Activated CD8-positive, alpha-beta T cell treated with anti-CD3 and anti-CD28 coated beads for 36 hours (primary cell): ENCODE measurements at regions not wholly inside any gene's neighbourhood (a gene's known extent, or its start where the extent isn't known, plus 50 kb on each side); places are given as distances from the start of the nearest gene placed in this dataset.
"Not testable (repeated sequence)": the region's sequence is repeated elsewhere in the genome, so short reads cannot be mapped to it uniquely, and the experiment has no call there.

Experiments
- ATAC-seq: fragments of 200-7000 bp; cut with Tn5 transposase; one replicate; pipeline ENCODE4 v1.10.0; 2021; ENCODE audit warnings: mild to moderate bottlenecking, moderate library complexity
- CTCF ChIA-PET: fragments of 350-600 bp; sonication (Branson Sonifier 250); formaldehyde crosslinking; loops from one replicate; lab custom pipeline; 2021; ENCODE audit warnings: antibody characterized with exemption; lab: Charles Lee
- POLR2A ChIA-PET: fragments of 350-600 bp; sonication (Branson Sonifier 250); formaldehyde crosslinking; loops from one replicate; lab custom pipeline; 2021; ENCODE audit warnings: antibody characterized with exemption; lab: Charles Lee
- DNase-seq: peaks from one replicate; pipeline ENCODE4 v3.0.0-alpha.2; 2020
- H3K27ac Mint-ChIP-seq: one replicate; pipeline ENCODE4 v1.8.0; 2021; ENCODE audit warnings: mild to moderate bottlenecking, mixed read lengths
- H3K27me3 Mint-ChIP-seq: one replicate; pipeline ENCODE4 v1.8.0; 2021; ENCODE audit warnings: mixed read lengths
- H3K36me3 Mint-ChIP-seq: one replicate; pipeline ENCODE4 v1.8.0; 2021; ENCODE audit warnings: low read depth, mixed read lengths
- H3K4me1 Mint-ChIP-seq: one replicate; pipeline ENCODE4 v1.8.0; 2021; ENCODE audit warnings: low read depth, mixed read lengths
- H3K4me3 Mint-ChIP-seq: one replicate; pipeline ENCODE4 v1.8.0; 2021; ENCODE audit warnings: mild to moderate bottlenecking, moderate library complexity, mixed read lengths
- H3K9me3 Mint-ChIP-seq: one replicate; pipeline ENCODE4 v1.8.0; 2021; ENCODE audit warnings: mixed read lengths
- CTCF ChIP-seq: fragments of 200-600 bp; IDR thresholded peaks from one replicate; pipeline ENCODE4 v1.8.0; 2022; ENCODE audit warnings: antibody characterized with exemption, mild to moderate bottlenecking
- intact Hi-C: fragments of 100-400 bp; cut with micrococcal nuclease; formaldehyde crosslinking; loops from one replicate; pipeline ENCODE4 v1.10.0; 2022

GRCh38 chr5:50320131-50320749, 120.8 kb downstream of the EMB start:
- Mint-ChIP-seq H3K27me3 (no peaks in the 10 kb centered on the region), H3K4me3 (no peak overlapping the region), H3K9me3 (no peaks in the 10 kb centered on the region), H3K36me3 (no peaks in the 10 kb centered on the region), H3K27ac (no peak overlapping the region), H3K4me1 (no peaks in the 10 kb centered on the region)
- no peak for ATAC-seq
- DNase-seq: no peak
- no peak for TF ChIP-seq CTCF
- CTCF ChIA-PET: no interaction called here
- POLR2A ChIA-PET: no interaction called here
- intact Hi-C loops: no loop called here

GRCh38 chr5:50318220-50318619, 122.9 kb downstream of the EMB start:
- DNase-seq (no peak), ATAC-seq (no peak)
- H3K4me3 Mint-ChIP-seq: no peak overlapping the region
- H3K27me3 Mint-ChIP-seq: no peaks in the 10 kb centered on the region
- no peaks in the 10 kb centered on the region for H3K36me3 Mint-ChIP-seq
- no peaks in the 10 kb centered on the region for H3K9me3 Mint-ChIP-seq
- intact Hi-C loops: no loop called here
- H3K27ac Mint-ChIP-seq: no peak overlapping the region
- TF ChIP-seq CTCF: no peak
- CTCF ChIA-PET: interaction anchor here (1.0 kb wide), 1 partner anchor 10 kb away, joined by 3 read pairs; no protein-coding TSS in a partner anchor
- POLR2A ChIA-PET: no interaction called here
- no peaks in the 10 kb centered on the region for H3K4me1 Mint-ChIP-seq

DNA sequence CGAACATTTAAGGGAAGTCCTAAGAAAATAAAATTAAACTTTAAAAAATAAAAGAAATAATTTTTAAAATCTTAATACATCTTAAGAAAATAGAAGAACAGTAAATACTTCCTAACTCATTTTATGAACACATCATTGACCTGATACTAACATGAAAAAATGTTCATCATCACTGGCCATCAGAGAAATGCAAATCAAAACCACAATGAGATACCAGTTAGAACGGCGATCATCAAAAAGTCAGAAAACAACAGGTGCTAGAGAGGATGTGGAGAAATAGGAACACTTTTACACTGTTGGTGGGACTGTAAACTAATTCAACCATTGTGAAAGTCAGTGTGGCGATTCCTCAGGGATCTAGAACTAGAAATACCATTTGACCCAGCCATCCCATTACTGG, 134.6 kb downstream of the EMB start:
- intact Hi-C loops, H3K27me3 Mint-ChIP-seq, H3K4me1 Mint-ChIP-seq, POLR2A ChIA-PET, H3K27ac Mint-ChIP-seq, ATAC-seq, H3K36me3 Mint-ChIP-seq, DNase-seq, H3K9me3 Mint-ChIP-seq, H3K4me3 Mint-ChIP-seq, CTCF ChIA-PET: not testable (repeated sequence)

DNA sequence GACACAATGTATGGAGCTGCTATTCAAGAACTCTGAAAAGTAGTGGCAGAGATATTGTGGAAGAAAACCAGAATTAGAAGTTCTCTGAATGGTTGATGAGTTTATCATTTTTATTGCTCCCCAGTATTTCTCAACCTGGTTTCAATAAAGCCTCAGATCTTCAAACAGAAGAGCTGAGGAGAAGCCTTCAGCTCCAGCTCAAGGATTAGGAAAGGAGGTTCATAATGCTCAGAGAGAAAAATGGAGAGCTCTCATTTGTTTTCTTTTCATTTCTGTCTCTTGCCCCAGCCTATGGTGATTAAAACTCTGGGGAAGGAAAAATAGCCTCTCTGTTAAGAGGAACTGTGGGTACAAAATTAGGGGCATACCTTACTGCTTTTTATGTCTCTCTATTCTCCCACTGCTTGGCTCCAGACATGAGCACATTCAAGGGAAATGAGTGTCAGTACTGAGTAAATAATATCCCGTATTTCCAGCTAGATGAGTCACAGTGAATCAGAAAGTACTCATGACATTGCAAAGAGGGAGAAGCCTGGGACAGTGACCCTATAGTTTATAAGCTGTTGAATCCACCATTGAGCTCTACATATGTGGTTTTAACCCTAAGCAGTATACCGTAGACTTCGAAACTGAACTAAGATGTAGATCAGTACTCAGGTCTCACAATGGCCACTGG, 138.1 kb downstream of the EMB start:
- no peak overlapping the region for H3K4me3 Mint-ChIP-seq
- intact Hi-C loops: no loop called here

DNA sequence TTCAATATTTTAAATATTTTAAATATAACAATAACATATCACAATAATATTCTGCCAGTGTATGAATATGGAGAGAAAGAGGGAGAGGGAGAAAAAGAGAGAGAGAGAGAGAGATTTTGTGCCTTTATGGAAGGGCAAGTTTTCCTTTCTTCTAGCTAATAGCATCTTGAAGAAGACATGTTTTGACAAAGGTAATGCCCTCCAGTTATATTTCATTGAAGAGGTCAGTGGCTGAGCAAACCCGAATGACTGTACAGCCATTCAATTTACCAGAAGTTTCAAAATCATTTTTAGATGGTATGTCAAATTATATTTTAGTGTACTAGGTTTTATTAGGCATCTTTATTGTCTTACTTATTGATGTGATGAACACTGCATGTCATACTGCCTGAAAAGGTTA, 139.3 kb downstream of the EMB start:
- ATAC-seq (no peak), DNase-seq (no peak)
- Mint-ChIP-seq H3K4me3 (no peak overlapping the region), H3K27me3 (no peaks in the 10 kb centered on the region), H3K9me3 (peaks cover 7% of the 10 kb centered on the region), H3K4me1 (no peaks in the 10 kb centered on the region), H3K36me3 (peaks cover 3% of the 10 kb centered on the region), H3K27ac (no peak overlapping the region)
- CTCF ChIA-PET: no interaction called here
- POLR2A ChIA-PET: no interaction called here
- intact Hi-C loops: no loop called here
- no peak for TF ChIP-seq CTCF

More for the DNA sequence above, 138.1 kb downstream of the EMB start:
- no peak for TF ChIP-seq CTCF
- DNase-seq (no peak), ATAC-seq (no peak)
- Mint-ChIP-seq H3K27me3 (no peaks in the 10 kb centered on the region), H3K4me1 (no peaks in the 10 kb centered on the region), H3K27ac (no peak overlapping the region), H3K9me3 (peaks cover 11% of the 10 kb centered on the region), H3K36me3 (peaks cover 7% of the 10 kb centered on the region)
- CTCF ChIA-PET: no interaction called here
- POLR2A ChIA-PET: interaction anchor here (0.6 kb wide), 1 partner anchor 71 kb away, joined by 4 read pairs; no protein-coding TSS in a partner anchor
